NAMALWA (cell line): ENCODE measurements at regions not wholly inside any gene's neighbourhood (a gene's known extent, or its start where the extent isn't known, plus 50 kb on each side); places are given as distances from the start of the nearest gene placed in this dataset.
"Not testable (repeated sequence)": the region's sequence is repeated elsewhere in the genome, so short reads cannot be mapped to it uniquely, and the experiment has no call there.

ENCODE experiments used
- DNase-seq: peaks from one replicate; pipeline ENCODE4 v3.0.0-alpha.2; 2015; ENCODE audit warnings: low spot score

DNA sequence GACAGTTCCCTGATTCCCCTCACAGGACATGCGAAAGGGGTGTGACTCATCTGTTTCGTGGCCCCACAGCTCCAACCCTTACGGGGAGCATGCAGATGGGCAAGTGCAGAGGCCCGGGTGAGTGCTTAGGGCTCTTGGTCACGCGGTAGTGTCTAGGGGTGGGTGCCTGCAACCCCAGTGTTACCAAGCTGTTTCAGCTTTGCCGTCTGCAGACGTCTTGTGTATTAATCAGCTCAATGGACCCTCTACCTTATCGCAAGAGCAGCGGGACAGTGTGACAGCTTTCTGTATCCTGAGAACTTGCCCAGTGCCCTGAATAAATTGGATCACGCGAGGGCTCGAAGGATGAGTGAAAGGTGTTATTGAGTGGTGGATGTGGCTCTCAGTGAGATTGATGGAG, 816.4 kb upstream of the ANO3 start:
- no peak for DNase-seq

DNA sequence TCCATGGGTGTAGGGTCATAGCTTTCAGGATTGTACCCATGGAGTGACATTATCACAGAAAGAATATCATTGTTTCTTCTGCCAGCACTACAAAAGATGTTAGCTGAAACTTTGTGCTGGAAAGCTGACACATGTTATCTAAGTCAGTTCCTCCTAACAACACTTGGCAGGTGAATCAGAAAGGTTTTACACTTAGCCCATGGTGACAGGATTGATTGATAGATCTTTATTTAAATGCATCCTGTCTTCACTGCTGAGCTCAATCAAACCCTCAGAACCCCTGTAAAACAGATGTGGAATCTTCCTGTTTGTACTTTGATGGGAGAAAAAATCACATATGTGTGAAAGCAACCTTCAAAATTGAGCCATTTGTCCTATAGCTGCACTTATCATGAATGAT, 811.5 kb upstream of the ANO3 start:
- no peak for DNase-seq

DNA sequence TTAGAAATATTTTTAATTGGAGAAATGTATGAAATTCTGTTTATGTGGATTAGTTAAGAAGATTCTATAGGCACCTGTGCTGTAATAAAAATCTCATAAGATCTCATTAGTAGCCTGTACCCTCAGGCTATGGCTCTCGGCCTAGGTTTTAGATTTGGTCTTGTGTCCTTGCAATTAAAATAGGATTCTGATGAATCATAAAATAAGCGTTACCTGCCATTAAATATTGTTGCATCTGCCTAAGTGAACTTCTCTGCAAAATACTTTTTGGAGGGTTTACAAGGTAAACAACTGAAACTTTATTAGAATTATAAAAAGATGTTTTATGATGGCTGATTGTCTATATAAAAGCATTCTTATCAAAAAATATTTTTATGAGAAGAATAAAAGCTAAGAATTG, 804.1 kb upstream of the ANO3 start:
- DNase-seq = no peak

DNA sequence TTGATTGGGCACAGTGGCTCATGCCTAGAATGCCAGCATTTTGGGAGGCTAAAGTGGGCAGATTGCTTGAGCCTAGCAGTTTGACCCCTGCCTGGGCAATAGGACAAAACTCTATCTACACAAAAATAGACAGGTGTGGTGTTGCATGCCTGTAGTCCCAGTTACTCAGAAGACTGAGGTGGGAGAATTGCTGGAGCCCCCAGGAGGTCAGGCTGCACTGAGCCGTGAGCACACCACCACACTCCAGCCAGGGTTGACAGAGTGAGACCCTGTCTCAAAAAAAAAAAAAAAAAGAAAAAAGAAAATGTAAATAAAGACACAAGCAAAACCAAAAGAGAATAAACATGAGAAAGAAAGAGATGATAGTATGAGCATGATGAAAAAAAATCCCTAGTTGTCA, 802.4 kb upstream of the ANO3 start:
- no peak for DNase-seq

DNA sequence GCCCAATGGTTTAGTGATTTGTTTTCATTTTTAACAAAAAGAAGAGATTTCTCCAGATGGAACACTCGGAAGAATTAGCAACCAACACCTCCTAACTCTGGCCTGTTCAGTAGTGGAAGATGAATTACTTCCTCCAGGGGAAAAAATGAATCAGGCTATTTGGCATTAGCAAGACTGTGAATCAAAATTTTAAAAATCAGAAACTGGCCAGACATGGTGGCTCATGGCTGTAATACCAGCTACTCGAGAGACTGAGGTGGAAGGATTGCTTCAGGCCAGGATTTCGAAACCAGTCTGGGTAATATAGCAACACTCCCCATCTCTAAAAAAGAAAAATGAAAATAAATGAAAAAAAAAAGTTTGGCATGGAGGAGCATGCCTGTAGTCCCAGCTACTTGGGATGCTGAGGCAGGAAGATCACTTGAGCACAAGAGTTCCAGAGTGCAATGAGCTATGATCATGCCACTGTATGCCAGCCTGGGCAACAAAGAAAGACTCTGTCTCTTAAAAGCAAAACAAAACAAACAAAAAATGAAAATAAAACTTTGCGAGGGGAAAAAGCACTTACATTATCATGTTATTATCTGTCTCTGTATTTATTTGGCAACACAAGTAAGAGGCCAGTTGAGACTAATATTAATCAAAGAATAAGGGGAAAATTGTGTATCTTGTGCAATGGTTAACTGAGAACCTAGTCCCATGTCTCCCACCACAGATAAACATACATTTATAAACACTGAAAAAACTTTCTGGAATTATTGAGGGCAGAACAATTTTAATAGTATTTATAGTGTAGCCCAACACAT, 796.3 kb upstream of the ANO3 start:
- no peak for DNase-seq

DNA sequence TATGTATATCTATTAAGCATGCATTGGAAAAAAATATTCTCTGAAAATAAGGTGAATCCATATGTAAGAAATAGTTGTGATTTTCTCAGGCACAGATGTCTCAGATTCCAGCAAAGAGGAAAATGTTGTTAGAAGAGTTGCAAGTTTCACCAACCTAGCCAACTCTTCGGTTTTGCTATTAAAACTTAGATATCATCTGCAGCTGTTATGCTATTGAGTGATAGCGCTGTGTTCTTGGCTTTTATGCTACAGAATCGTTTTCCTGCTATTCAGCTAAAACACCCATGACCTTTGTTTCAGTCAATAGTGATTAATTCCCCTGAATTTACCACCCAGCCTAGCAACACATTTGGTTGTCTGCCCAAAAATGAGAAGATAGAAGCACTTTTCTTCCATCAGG, 795.6 kb upstream of the ANO3 start:
- no peak for DNase-seq

DNA sequence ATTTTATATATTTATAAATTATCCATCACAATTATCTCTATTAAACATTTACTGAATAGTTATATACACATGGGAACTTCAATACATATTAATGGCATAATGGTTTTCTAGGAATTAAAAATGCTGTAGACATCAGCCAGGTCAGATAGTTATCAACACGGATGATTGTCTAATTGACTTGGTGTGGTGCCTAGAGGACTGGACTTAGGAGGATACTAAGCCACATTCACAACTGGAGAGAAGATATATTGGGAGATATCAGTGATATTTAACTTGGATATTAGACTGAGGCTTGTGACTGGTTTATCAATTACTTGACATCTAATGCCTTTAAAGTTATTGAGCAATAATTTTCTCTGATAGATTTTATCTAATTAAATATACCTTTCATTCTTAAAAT, 794.5 kb upstream of the ANO3 start:
- DNase-seq = no peak

DNA sequence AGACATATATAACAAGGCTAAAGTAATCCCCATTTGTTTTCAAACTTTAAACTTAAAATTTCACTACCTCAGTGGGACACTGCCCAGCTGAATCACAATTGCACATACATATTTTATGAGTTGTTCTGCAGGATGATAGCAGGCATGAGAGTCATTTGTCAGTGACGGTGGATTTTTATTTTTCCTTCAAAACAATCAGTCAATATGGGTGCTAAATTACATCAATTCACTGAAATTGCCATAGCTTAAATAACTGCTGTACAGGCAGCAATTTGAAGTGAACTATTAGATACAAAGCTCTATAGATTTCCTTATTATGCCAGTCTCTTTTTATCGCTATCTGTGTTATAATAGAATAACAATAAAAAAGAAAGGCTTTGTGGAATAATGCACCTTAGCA, 784.6 kb upstream of the ANO3 start:
- DNase-seq = no peak

DNA sequence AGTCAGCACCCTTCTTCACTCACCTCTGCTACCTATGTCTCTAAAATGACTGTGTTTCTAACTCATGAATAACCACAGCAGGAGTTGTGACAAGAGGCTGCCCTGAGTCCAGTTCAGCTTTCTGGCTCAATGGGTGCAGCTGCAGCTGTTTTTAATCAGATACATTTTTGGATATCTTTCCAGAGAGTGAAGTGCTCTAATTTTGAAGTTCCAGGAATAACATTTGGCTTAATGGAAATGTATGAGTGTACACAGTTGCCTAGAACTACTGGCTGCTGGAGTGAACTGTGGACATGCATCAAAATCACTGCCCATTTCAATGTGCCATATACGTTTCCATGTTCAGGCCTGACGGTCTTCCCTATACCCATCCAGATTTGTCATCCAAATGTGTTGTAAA, 769.5 kb upstream of the ANO3 start:
- DNase-seq = no peak

DNA sequence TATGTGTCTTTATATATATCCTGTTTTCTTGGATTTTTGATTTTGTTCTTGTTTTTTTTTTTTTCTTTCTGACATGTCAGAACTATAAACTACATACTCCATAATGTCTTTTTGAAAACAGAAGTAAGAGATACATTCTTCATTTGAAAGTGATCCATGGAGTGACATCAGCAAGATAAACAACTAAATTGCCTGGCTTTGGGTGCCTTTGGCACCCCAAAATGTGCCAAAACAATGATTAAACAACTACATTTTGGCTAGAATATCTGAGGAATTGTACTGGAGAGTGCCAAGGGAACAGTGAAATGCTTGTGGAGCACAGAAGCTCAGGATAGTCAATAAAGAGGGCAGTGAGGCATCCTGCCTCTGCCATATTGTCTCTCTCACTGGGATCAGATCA, 766.1 kb upstream of the ANO3 start:
- no peak for DNase-seq

DNA sequence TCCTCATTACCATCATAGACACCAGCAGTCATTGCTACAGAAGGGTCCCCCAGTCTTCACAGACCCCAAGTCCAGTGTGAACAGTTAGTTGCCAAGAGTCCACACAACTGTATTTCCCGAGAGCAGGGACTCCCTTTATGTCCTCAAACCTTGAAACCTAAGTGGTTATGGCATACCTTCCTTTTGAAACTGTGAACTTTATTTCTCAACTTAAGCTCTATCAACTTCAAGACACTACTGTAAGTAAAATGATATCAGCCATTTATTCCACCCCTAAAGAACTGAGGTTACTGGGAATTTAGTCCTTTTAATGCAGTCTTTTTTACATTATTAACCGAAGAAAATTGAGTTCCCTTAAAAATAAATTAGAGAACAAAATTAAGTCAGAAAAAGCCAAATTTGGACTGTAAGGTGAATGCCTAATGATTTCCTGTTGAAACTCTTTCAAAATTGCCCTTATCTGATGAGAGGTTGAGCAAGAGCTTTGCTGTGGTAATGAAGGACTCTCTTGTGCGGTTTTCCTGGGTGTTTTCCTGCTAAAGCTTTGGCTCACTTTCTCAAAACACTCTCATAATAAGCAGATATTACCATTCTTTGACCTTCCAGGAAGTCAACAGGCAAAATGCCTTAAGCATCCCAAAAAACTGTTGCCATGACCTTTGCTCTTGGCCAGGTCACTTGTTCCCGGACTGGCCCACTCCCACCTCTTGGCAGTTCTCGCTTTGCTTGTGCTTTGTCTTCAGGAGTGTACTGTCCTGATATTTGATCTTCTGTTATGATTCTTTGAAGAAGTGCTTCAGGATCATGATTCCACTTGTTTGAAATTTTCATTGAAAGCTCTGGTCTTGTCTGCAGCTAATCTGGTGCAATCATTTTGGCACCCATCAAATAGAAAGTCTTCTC, 765.4 kb upstream of the ANO3 start:
- DNase-seq = no peak

DNA sequence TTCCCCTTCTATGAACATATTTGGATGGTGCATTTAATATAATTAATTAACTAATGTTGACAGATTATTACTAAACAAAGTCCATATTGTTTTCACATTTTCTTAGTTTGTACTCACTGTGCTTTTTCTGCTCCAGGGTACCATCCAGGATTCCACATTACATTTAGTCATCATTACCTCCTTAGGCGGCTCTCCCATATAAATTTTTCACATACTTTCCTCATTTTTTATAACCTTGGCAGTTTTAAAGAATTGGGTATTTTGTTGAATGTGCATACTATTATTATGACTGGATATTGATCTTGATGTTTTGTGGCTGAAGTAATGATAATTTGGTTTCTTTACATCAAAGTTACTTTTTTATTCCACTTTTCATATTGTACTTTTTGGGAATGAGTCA, 755.6 kb upstream of the ANO3 start:
- DNase-seq = no peak

DNA sequence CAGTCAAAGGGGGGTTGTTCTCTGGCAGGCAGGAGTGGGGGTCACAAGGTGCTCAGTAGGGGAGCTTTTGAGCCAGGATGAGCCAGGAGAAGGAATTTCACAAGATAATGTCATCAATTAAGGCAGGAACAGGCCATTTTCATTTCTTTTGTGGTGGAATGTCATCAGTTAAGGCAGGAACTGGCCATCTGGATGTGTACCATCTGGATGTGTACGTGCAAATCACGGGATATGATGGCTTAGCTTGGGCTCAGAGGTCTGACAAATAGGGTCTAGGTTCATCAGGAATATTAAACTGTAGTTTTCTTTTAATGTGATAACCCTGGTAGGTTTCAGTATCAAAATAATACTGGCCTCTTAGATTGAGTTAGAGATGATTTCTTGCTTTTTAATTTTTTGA, 752.4 kb upstream of the ANO3 start:
- not testable (repeated sequence) for DNase-seq

DNA sequence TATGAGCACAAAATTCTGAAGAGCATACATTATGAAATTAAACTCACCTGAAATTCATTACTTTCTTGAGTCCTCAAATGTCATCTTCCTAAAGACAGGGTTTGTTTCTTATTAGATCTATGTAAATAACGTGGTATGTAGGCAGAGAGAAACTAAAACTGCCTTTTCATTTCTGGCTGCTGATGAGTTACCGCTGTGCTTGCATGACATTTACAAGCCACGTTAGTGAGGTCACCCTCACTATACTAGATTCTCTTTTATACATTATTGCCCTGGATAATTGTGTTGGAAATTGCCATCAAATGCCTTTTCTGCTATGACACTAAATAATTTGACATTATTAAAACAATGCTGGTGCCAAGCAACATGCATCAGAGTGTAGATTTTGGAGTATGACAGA, 748.3 kb upstream of the ANO3 start:
- no peak for DNase-seq

DNA sequence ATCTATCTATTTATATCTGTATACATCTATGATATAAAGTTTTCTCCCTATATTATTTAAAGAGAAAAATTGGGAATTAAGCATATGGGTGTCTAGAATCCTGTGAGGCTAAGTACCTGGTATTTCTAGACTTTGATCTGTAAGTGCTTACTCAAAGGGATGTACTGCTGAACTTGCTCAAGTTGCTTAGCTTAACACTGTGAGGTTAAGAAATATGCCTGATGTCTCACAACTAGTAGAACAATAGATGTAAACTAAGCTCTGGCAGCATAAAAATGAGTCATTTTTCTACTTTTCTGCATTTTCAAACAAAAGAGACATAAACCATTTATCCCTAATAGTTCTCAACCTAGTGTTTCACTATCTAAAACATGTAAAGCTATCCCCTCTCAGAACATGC, 744.4 kb upstream of the ANO3 start:
- DNase-seq = no peak

DNA sequence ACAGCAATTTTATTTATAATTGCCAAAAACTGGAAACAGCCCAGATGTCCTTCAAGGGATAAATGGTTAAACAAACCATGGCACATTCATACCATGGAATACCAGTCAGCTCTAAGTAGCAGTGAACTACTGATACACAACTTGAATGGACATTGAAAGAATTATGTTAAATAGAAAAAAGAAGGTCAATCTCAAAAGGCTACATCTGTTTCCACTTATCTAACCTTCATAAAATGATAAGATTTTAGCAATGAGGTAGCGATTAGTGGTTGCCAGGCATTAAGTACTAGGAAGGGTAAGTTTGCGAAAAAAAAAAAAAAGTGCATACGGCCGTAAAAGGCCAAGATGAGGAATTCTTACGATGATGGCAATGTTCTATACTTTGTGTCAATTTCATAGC, 738.7 kb upstream of the ANO3 start:
- no peak for DNase-seq

DNA sequence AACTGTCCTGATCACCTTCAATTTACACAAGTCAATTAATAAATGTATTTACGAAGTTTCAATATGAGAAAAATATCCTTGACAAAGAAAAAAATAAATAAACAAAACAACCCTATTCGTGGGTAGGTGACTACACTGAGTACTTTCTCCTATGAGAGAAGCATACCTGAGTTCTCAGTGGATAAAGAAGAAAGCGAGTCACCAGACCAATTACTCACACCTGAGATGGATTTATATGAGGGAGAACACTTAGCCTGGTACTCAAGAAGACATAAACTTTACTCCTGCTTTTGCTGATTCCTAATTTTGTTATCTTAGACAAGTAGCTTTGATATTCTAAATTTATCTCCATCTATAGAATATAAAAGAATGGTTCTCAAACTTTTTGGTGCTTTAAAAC, 735.2 kb upstream of the ANO3 start:
- no peak for DNase-seq

DNA sequence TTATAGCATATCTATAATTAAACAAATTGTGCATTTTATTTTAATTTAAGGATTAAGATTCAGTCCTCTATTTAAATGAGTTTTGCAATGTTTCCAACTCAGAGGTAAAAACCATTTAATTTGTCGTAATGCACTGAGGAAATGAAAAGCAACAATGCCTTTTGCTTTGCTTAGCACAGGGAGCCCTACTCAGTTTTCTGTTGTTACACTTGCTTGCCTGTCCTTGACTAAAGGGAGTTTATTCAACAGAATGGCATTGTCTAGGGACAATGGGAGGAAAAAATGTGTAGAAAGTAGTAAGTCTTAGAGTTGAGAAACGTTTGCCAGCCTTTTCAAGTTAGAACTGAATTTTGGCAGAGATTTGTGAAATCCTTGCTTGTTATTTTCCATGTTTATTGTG, 734.2 kb upstream of the ANO3 start:
- no peak for DNase-seq

DNA sequence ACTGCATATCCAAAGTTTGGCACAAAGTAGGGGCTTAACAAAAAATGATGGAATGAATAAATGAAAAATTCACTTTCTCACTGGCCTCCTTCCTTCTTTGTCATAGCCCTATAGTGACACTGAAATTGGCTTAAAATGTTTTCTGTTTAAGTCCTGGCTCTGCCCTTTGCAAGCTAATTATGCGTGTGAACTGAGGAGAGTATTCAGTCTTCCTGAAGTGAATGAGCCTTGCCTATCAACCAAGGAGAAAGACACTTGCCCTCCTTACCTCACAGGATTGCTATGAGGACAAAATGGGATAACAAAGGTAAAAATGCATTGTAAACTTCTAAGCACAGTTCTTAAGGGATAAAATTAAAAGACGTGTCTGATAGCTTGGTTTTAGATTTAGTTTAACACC, 729.8 kb upstream of the ANO3 start:
- no peak for DNase-seq

DNA sequence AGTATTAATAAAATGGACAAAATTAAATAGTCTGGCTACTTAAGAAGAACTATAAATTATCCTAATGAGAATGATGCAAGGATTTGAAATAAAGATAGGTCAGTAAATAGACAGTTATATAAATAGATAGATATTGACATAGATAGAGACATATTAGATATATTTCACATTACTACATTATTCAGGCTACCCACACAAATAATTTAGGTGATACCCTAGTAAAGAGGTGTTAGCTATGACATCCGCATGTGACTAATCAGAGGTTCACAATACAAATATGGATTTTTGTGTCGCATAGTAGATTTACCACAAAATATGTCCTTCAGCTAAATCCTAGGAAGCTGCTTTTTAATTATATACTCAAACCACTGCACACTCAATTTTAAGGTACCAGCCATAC, 729.0 kb upstream of the ANO3 start:
- no peak for DNase-seq

DNA sequence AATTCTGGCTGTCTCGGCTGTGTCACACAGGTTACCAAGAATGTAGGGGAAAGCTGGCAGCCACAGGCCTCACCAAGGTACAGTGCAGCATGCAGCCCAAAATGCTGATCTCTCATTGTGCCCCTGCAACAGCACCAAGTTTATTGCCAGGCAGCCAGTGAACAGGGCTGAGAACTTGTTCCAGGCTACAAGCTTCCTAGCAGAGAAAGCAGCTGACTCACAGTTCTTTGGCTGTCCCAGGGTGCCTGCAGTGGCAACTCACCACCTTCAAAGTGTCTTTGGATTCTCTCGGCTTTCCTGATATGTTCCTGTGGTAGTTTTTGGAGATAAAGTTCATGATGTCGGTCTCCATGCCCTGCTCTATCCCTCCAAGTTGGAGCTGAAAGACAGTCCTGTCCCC, 719.1 kb upstream of the ANO3 start:
- no peak for DNase-seq

DNA sequence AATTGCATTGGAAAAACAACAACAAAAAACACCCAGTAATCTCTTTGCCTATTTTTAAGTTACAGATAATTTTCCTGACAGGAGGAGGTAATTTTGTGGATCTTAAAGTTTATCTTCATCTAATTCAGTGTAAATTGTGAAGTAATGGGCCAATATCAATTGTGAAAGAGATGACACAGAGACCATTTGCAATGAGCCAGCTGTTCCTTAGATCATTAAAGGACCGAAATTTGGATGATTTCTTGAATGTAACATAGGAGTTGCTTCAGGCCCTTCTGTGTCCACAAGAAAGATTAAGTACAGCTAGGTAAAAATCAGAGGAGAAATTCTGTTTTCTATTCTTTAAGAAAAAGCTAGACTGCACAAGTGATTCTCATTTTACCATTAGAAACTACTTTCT, 718.5 kb upstream of the ANO3 start:
- no peak for DNase-seq

DNA sequence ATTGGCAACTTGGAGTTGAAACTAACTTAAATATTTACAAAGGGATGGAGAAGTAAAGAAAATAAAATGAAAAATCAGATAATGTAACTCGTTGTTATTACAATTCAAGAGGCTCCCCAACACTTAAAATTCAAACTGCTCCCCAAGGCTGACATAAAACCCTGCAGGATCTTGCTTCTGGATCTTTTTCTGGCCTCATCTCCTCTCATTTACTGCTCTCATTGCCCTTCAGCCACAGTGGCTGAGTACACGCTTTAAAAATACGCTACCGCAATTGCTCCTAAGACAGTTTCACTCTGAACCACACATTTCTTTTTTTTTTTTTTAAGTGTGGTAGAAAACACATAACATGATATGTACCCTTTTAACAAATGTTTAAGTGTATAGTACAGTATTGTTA, 718.1 kb upstream of the ANO3 start:
- DNase-seq = no peak

DNA sequence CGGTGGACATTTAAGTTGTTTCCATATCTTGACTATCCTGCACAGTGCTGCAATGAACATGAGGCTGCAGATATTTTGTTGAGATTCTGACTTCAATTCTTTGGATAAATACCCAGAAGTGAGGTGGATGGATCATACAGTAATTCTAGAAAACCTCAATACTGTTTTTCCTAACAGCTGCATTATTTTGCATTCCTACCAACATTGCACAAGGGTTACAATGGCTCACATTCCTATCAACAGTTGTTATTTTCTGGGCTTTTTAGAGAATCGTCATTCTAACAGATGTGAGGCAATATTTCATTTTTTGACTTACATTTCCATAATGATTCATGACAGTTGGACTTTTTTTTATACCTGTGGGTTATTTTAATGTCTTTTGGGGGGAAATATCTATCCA, 716.9 kb upstream of the ANO3 start:
- DNase-seq = no peak
